ENCODE measurements at regions not wholly inside any gene's neighbourhood (a gene's known extent, or its start where the extent isn't known, plus 50 kb on each side); places are given as distances from the start of the nearest gene placed in this dataset.

GRCh38 chr6:10033223-10033829, 381.5 kb downstream of the TFAP2A start:
- TF ChIP-seq CTCF (IDR thresholded peaks at IDR 0.05) (no peak), POLR2A (IDR thresholded peaks at IDR 0.05) (no peak)
